Memory B cell (primary cell): ENCODE measurements at regions not wholly inside any gene's neighbourhood (a gene's known extent, or its start where the extent isn't known, plus 50 kb on each side); places are given as distances from the start of the nearest gene placed in this dataset.

Experiments used
- ATAC-seq: fragments of 150-1000 bp; cut with Tn5 transposase; 2 replicates; pipeline ENCODE4 v1.10.0; 2021; ENCODE audit warnings: low read depth, mild to moderate bottlenecking, moderate library complexity
- DNase-seq, 2 donors: peaks; one replicate each; pipeline ENCODE4 v3.0.0; 2022; ENCODE audit warnings: low spot score in 2 of 2
- H3K27ac Mint-ChIP-seq: one replicate; pipeline ENCODE4 v1.8.0; 2022; ENCODE audit warnings: mild to moderate bottlenecking, moderate library complexity, mixed read lengths
- H3K27me3 Mint-ChIP-seq: one replicate; pipeline ENCODE4 v1.8.0; 2022; ENCODE audit warnings: mixed read lengths
- H3K36me3 Mint-ChIP-seq: one replicate; pipeline ENCODE4 v1.8.0; 2022; ENCODE audit warnings: mild to moderate bottlenecking, mixed read lengths
- H3K4me1 Mint-ChIP-seq: one replicate; pipeline ENCODE4 v1.8.0; 2022; ENCODE audit warnings: mixed read lengths
- H3K4me3 Mint-ChIP-seq: one replicate; pipeline ENCODE4 v1.8.0; 2022; ENCODE audit warnings: mild to moderate bottlenecking, moderate library complexity, mixed read lengths
- H3K9me3 Mint-ChIP-seq: one replicate; pipeline ENCODE4 v1.8.0; 2022; ENCODE audit warnings: mixed read lengths

- Mint-ChIP-seq H3K4me1 (no peaks in the 10 kb centered on the region), H3K27me3 (peaks cover 5% of the 10 kb centered on the region), H3K9me3 (no peaks in the 10 kb centered on the region), H3K36me3 (no peaks in the 10 kb centered on the region), H3K27ac (no peak overlapping the region), H3K4me3 (no peak overlapping the region)
- DNase-seq = no peak
- no peak for ATAC-seq
These were observed 158.2 kb downstream of the TDRD15 start for GRCh38 chr2:21281791-21282514.

GRCh38 chr2:21282515-21282898 lies 158.7 kb downstream of the TDRD15 start:
- peaks cover 5% of the 10 kb centered on the region for H3K27me3 Mint-ChIP-seq
- no peaks in the 10 kb centered on the region for H3K36me3 Mint-ChIP-seq
- DNase-seq (no peak), ATAC-seq (no peak)
- no peaks in the 10 kb centered on the region for H3K4me1 Mint-ChIP-seq
- H3K9me3 Mint-ChIP-seq = no peaks in the 10 kb centered on the region
- H3K4me3 Mint-ChIP-seq = no peak overlapping the region
- no peak overlapping the region for H3K27ac Mint-ChIP-seq

GRCh38 chr2:21288299-21288698 lies 164.5 kb downstream of the TDRD15 start:
- DNase-seq (no peak), ATAC-seq (no peak)
- Mint-ChIP-seq H3K9me3 (no peaks in the 10 kb centered on the region), H3K27me3 (peaks cover 4% of the 10 kb centered on the region), H3K4me3 (no peak overlapping the region), H3K27ac (no peak overlapping the region), H3K36me3 (no peaks in the 10 kb centered on the region), H3K4me1 (no peaks in the 10 kb centered on the region)

GRCh38 chr2:21288739-21289520 lies 165.2 kb downstream of the TDRD15 start:
- ATAC-seq (no peak), DNase-seq (no peak)
- no peaks in the 10 kb centered on the region for H3K4me1 Mint-ChIP-seq
- no peak overlapping the region for H3K4me3 Mint-ChIP-seq
- H3K27ac Mint-ChIP-seq = no peak overlapping the region
- peaks cover 4% of the 10 kb centered on the region for H3K27me3 Mint-ChIP-seq
- H3K36me3 Mint-ChIP-seq = no peaks in the 10 kb centered on the region
- no peaks in the 10 kb centered on the region for H3K9me3 Mint-ChIP-seq

DNA sequence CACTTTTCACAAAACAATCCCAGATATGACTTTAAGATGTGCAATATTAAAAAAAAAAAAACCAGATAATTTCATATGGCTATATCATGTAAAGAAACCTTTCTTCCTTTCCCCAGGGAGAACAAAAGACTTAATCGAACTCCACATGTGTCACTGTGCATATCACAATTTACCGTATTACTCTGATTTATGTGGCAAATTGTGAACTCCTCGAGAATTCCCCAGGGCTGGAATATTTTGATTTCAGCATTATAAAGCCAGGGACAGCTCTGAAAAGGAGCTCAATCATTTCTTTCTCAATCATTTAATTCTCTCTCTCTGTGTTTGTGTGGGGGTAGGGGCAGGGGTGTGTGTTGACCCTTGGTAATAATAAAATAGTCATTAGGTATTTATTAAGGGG lies 165.8 kb downstream of the TDRD15 start:
- Mint-ChIP-seq H3K27ac (no peak overlapping the region), H3K36me3 (no peaks in the 10 kb centered on the region), H3K4me3 (no peak overlapping the region), H3K9me3 (no peaks in the 10 kb centered on the region), H3K4me1 (no peaks in the 10 kb centered on the region), H3K27me3 (peaks cover 4% of the 10 kb centered on the region)
- DNase-seq = no peak
- ATAC-seq = no peak

DNA sequence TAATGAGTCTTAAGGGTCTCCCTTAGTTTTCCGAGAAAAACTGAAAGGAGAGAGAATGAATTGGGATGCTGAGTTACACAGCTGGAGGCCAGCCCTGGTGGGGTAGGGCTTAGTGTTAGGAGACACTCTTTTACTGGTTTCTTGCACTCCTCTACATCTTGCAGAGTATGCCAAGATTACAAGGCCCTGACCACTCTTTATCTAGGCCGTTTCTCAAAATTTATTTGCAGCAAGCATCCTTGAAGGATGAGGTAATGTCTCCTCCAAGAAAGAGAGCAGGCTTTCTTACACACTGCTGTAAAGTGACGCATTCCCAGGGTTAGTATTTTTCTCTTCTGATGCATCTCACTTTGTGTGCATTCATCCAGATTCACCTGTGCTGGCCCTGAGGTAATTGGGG lies 166.2 kb downstream of the TDRD15 start:
- H3K27ac Mint-ChIP-seq = no peak overlapping the region
- DNase-seq = no peak
- no peak for ATAC-seq
- H3K36me3 Mint-ChIP-seq = no peaks in the 10 kb centered on the region
- H3K27me3 Mint-ChIP-seq = peaks cover 3% of the 10 kb centered on the region
- H3K9me3 Mint-ChIP-seq = no peaks in the 10 kb centered on the region
- H3K4me1 Mint-ChIP-seq = no peaks in the 10 kb centered on the region
- no peak overlapping the region for H3K4me3 Mint-ChIP-seq

DNA sequence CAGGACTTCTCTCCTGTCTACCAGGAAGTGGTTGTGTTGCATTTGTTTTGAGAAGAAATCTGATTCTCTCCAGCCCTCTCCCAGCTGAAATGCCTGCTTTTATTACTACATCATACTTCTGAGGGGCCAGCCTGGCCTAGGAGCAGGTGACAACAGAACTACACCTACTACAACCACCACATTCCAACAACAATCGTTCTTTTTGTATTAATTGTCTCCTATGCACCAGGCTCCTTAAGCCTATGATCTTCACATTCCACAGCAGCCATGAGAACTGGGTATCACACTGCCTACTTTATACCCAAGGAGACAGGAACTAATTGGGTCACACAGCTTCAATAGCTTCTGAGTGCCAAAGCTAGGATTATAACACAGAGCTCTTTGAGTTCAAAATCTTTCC lies 167.7 kb downstream of the TDRD15 start:
- Mint-ChIP-seq H3K27me3 (peaks cover 2% of the 10 kb centered on the region), H3K4me3 (no peak overlapping the region), H3K9me3 (no peaks in the 10 kb centered on the region), H3K36me3 (no peaks in the 10 kb centered on the region), H3K27ac (no peak overlapping the region), H3K4me1 (no peaks in the 10 kb centered on the region)
- ATAC-seq = no peak
- no peak for DNase-seq

DNA sequence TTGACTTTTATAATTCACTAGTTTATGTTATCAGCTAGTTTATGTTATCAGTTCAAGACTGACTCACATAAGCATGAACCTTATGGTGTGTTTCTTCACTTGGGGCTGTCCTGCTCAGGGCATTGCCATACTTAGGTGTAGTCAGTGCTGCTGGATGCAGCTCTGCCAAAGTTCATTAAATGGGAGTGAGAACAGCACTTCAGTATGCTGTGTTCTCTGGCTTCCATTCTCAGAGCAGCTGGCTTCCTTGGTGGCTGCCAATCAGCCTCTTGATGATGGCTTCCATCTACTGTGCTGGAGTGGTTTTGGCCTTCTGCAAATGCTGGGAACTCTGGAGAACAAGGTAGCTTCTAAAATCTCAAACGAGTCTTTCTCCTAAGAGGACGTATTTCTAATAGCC lies 170.7 kb downstream of the TDRD15 start:
- Mint-ChIP-seq H3K27ac (no peak overlapping the region), H3K4me3 (no peak overlapping the region), H3K27me3 (peaks cover 7% of the 10 kb centered on the region), H3K9me3 (peaks cover 2% of the 10 kb centered on the region), H3K4me1 (no peaks in the 10 kb centered on the region), H3K36me3 (no peaks in the 10 kb centered on the region)
- ATAC-seq (no peak), DNase-seq (no peak)

DNA sequence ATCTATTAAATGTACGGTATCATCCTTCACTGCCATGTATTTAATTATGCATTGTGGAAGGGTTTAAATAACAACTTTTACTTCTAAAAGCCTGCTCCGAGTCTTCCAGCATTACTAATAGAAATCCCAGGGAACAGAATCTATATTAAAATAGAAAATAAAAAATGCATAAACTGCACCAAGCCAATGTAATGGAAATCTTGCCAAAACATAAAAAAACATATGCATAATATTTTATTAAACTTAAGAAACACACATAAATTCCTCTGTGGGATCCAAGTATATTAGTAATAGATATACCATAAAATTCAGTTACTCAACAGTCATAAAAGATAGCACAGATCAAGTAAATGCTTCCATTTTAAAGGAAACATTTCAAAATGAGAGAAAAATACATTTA lies 175.6 kb downstream of the TDRD15 start:
- no peak for DNase-seq
- Mint-ChIP-seq H3K27ac (no peak overlapping the region), H3K27me3 (peaks cover 9% of the 10 kb centered on the region), H3K36me3 (no peaks in the 10 kb centered on the region), H3K4me3 (no peak overlapping the region), H3K4me1 (no peaks in the 10 kb centered on the region), H3K9me3 (peaks cover 2% of the 10 kb centered on the region)
- no peak for ATAC-seq

DNA sequence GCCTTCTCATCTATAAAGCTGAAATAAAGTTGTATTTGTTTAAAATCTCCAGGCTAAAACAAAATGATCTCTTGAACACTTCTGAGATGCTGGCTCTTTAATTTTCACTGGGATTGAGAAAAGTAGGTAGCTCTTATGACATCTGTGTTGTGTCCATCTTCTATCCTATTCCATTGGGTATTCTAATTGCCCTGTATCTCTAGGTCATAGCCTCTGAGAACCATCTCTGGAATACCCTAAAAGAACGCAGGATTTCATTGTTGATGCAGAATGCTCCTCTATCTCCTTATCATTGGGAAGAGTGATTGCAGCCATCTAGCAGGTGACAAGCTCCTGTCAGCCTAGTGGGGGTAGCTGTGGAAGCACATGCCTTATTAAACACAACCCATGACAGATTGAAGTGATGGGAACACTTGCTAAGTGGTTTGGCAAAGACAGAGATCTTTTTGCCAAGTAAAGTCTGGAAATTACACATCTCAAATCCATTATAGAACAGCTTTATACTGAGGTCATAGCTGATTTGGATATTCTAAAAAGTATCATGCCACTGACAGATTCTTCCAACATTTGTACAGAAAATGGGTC lies 178.2 kb downstream of the TDRD15 start:
- Mint-ChIP-seq H3K4me1 (no peaks in the 10 kb centered on the region), H3K27me3 (peaks cover 9% of the 10 kb centered on the region), H3K9me3 (peaks cover 2% of the 10 kb centered on the region), H3K36me3 (no peaks in the 10 kb centered on the region), H3K4me3 (no peak overlapping the region), H3K27ac (no peak overlapping the region)
- ATAC-seq (no peak), DNase-seq (no peak)

DNA sequence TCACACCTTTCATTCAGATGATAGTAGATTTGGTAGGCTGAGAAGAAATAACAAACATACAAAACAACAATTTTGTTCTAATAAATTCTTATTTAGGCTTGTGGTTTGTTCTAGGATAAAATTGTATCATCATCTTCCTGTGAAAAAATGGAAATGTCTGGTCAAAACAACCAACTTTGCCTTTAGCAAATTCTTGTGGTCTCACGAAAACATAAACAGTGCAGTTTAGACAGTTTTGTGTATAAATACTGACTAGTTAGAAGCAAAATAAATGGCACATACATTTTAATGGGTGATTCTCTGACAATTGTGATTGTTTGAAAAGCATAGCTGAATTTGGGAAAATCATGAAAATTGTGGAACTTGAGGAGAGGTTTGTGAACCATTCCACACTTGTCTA lies 180.1 kb downstream of the TDRD15 start:
- no peaks in the 10 kb centered on the region for H3K4me1 Mint-ChIP-seq
- ATAC-seq = no peak

DNA sequence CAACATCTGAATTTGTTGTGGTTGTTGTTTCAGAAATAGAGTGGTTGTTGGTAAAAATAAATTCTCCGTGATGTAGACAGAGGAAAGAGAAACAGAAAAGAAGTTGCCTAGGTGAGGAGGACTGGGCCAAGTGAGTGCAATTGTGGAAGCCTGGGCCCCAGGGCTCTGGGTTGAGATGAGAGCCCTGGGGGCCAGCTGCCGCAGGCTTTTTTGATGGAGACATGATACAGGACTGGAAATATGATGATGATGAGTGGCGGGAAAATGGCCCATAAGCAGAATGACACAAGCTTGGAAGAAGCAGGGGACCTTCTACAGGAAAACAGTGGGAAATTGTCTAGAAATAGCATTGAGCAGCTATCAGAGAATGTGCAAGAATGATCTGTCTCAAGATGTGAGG lies 181.8 kb downstream of the TDRD15 start:
- ATAC-seq = no peak
- Mint-ChIP-seq H3K4me3 (no peak overlapping the region), H3K27me3 (peaks cover 2% of the 10 kb centered on the region), H3K36me3 (no peaks in the 10 kb centered on the region), H3K4me1 (no peaks in the 10 kb centered on the region), H3K27ac (no peak overlapping the region), H3K9me3 (no peaks in the 10 kb centered on the region)
- DNase-seq = no peak

More for the DNA sequence above, 180.1 kb downstream of the TDRD15 start:
- Mint-ChIP-seq H3K27me3 (peaks cover 2% of the 10 kb centered on the region), H3K27ac (no peak overlapping the region), H3K4me3 (no peak overlapping the region), H3K36me3 (no peaks in the 10 kb centered on the region), H3K9me3 (no peaks in the 10 kb centered on the region)
- no peak for DNase-seq

DNA sequence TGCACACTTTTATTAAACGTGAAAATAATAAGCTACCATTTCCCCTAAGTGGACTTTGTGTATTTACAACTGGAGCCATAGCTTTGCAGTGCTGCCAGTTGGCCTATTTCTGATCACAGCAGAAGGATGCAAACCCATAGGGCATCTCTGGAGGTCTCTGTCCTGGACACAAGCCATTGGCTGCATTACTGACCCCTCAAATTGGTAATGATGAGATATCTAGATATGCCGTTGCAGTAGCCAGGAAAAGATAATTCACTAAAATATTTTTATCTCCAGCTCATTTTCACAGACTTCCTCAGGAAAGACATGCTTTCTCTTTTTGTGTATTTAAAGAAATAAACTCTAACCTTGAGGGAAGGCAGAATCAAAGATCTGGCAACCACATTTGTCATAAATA lies 182.5 kb downstream of the TDRD15 start:
- no peak for ATAC-seq
- H3K36me3 Mint-ChIP-seq = no peaks in the 10 kb centered on the region

DNA sequence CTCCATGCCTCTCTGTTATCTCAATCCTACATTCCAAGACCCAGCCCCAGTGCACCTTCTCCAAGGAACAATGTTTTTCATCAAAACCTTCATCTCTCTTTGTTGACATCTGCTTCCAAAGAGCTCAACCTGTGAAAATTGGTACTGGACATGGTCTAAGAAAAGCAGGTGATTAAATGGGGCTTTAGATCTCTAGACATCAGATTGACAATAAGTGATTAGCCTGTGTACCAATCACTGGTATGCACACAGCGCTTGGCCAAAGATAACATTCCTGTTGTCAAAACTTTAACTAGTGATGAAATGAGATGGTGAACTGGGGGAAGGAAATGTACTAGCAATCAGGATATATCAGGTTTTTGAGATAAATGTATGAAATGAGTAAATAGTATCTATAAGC lies 183.3 kb downstream of the TDRD15 start:
- no peaks in the 10 kb centered on the region for H3K9me3 Mint-ChIP-seq
- ATAC-seq = no peak
- H3K27me3 Mint-ChIP-seq = no peaks in the 10 kb centered on the region
- H3K4me3 Mint-ChIP-seq = no peak overlapping the region
- H3K36me3 Mint-ChIP-seq = no peaks in the 10 kb centered on the region
- H3K4me1 Mint-ChIP-seq = no peaks in the 10 kb centered on the region
- H3K27ac Mint-ChIP-seq = no peak overlapping the region
- DNase-seq = no peak

More for the DNA sequence above, 182.5 kb downstream of the TDRD15 start:
- Mint-ChIP-seq H3K27me3 (no peaks in the 10 kb centered on the region), H3K27ac (no peak overlapping the region), H3K4me1 (no peaks in the 10 kb centered on the region), H3K9me3 (no peaks in the 10 kb centered on the region), H3K4me3 (no peak overlapping the region)
- no peak for DNase-seq
